Hippocampal formation (tissue), 2 donors: ENCODE measurements at regions not wholly inside any gene's neighbourhood (a gene's known extent, or its start where the extent isn't known, plus 50 kb on each side); places are given as distances from the start of the nearest gene placed in this dataset.

Experiments used
- DNase-seq, 2 donors: peaks; one replicate each; lab custom pipeline; 2025; lab: John Stamatoyannopoulos, UW

DNA sequence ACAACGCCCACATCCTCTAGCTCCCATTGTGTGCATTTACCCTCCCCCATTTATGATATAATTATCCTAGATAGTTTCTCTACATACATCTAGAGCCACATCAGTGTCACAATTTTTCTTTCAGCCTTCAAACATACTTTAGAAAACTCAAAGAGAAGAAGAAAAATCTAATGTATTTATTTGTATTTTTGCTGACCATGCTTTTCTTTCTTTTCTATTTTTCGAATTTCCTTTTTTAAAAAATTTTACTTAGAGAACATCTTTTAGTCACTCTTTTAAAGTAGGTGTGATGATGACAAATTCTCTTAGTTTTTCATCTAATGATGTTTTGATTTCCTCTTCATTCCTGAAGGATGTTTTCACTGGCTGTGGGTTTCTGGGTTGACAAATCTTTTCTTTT lies 117.0 kb upstream of the CHL1 start:
- no peak for DNase-seq

DNA sequence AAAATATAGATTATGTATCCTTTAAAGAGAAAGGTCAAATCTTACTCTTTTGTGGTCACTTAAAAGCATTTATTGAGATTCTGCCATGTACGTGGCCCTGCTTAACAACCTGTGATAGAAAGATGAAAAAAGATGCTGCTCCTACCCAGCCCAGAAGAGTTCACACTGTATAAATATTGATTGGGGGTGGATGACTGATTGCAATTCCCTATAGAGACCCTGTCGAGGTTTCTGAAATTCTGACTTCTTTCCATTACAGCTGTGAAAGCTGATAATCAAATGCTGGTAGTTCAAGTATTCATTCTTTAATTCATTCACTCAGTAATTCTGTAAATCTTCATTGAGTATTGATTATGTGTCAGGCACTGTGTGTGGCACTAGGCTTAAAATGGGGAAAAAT lies 114.1 kb upstream of the CHL1 start:
- no peak for DNase-seq

DNA sequence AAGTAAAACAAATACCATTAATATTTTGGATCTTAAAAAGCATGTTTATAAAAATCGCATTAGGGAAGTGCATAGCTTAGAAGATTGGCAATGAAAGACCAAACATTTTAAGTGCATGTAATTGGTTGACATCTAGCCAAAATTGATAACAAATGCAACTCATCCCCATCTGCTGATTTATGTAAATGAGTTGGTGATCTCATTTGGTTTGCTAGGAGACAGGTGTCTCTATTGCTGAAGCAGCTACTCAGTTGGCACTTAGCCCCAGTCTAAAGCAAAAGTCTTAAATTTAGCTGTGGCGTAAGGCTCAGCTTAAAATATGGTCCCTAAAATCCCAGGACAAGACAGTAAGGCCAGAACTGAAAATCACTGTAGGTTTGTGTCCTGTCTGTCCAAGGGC lies 113.5 kb upstream of the CHL1 start:
- peak in 1 of 2 donors; percentile 15 for DNase-seq

DNA sequence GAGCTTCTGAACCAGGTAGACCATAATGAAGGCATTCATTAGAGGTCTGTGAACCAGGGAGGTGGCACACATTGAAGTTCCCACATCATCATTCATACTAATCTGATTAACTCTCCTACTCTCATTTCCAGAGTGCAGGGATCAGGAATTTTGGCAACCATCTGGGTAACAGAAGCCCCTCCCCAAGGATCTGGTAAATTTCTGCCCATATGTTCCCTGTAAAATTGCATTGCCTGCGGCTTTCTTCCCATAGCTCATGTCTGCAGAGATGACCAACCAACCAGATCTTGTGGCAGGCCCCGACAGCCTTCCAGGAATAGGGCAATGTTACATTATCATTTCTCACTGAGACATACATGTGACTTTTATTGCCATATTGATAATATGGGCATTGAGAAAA lies 111.4 kb upstream of the CHL1 start:
- DNase-seq, result no peak

- no peak for DNase-seq
Measured at GRCh38 chr3:88267-88666, 108.3 kb upstream of the CHL1 start.

DNA sequence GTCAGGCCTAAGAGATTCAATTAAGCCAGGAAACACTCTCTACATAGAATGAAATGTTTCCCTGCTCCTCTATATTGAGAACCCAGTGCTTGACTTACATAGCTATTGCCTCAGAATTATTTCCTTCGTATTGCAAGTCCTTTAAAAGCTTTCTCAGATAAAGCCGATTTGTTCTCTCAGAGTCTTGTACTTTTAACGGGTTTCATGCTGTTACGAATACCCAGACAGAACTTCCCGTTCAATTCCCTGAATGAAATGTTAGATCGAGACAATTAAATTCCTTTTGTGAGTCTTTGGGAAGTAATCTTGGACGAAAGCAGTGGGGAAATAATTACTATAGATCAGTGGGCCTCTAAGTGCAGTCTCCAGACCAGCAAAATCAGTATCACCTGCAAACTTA lies 102.8 kb upstream of the CHL1 start:
- DNase-seq, result no peak

DNA sequence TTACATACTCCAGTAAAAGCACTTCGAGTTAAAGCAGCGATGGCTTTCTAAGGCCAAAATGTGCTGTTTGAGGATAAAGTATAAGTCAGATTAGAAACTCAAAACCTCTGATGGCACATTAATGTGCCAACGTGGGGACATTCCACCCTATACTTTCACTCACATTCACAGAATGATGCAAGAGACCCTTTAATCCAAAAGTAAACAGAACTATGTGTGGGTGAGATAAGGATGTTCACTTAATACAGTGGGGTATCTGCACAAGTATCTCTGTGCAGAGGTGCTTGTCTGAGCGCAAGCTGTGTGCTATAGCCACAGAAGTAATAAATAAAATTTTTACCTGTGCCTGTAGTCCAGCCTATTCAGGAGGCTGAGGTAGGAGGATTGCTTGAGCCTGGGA lies 100.3 kb upstream of the CHL1 start:
- DNase-seq, result no peak

DNA sequence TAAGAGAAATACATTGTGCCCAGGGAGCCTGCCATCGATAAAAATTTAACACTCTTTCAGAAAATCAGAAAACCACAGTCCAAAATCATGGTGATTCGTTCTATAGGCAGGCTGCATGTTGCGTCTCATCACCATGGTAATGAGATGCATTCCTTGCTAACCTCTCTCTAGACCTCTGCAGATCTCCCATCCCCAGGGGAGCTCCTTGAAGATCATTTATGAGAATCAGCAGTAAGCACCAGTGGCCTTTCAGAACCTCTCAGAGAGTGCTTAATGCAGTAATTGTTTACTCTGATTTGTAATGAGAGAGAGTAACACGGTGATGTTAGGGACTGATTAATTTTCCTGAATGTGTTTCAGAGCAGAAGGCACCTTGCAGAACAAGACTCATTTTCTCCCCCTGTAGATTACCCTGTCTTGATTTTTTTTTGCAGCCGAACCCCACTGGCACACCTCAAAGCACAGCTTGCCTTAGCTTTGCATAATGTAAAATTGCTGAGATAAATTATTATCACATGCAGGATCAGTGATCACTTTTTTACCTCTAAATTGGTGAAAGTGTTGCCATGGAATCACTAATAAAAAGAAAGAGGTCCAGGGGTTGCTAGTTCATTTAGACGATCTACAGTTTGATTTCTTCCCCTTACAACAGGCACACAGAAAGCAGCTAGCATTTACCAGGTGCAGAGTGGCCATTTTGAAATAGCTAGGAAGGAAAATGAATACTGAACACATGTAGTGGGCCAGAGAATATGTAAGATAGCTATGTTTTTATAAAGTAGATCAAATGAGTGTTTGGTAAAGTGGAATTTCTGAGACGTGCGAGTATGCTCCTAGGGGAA lies 98.9 kb upstream of the CHL1 start:
- DNase-seq, result no peak

DNA sequence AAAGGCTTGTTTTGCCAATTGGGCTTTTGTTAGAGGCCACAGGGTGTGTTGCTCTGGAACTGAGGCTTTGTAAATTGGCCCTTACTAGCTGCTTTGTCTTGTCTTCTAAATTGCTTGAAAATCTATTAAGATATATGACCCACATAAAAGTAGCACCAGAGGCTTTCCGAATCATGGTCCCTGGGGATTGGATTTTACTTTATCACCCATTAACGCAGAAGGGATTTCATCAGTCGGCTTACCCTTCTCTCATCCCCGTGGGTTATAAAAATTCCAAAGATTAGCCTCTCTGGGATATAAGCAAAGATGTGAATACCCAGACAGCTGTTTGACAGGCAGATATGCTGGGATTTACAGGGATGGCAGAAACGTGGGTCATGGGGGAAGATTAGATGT lies 98.3 kb upstream of the CHL1 start:
- DNase-seq, result no peak

- no peak for DNase-seq
Measured at GRCh38 chr3:99506-99905, 97.1 kb upstream of the CHL1 start.

GRCh38 chr3:102484-102883 lies 94.1 kb upstream of the CHL1 start:
- no peak for DNase-seq

GRCh38 chr3:103991-104390 lies 92.6 kb upstream of the CHL1 start:
- DNase-seq, result no peak

- DNase-seq, result no peak
Measured at GRCh38 chr3:105585-105984, 91.0 kb upstream of the CHL1 start.

GRCh38 chr3:106619-107018 lies 89.9 kb upstream of the CHL1 start:
- DNase-seq, result no peak

- no peak for DNase-seq
Measured at GRCh38 chr3:111143-112069, 85.2 kb upstream of the CHL1 start.

GRCh38 chr3:112773-113172 lies 83.8 kb upstream of the CHL1 start:
- no peak for DNase-seq

- no peak for DNase-seq
Measured at GRCh38 chr3:118666-119065, 77.9 kb upstream of the CHL1 start.

DNA sequence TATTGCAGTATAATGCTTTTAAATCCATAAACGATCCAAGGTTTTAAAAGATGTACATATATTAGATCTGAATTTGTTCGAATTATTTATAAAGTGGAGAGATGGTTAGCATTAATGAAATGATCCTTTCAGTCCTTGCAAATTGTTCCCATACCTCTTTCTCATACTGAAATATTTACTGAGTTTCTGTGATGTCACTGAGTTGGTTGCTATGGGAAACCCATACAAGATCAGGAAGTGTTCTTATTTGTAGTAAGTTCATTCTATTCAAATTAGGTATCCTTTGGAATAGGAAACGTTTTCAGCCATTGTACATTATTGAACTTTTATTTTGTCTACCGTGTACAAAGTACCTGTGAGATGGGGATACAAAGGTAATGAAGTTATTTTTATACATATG lies 73.2 kb upstream of the CHL1 start:
- DNase-seq, result no peak

GRCh38 chr3:124557-125179 lies 71.9 kb upstream of the CHL1 start:
- no peak for DNase-seq

DNA sequence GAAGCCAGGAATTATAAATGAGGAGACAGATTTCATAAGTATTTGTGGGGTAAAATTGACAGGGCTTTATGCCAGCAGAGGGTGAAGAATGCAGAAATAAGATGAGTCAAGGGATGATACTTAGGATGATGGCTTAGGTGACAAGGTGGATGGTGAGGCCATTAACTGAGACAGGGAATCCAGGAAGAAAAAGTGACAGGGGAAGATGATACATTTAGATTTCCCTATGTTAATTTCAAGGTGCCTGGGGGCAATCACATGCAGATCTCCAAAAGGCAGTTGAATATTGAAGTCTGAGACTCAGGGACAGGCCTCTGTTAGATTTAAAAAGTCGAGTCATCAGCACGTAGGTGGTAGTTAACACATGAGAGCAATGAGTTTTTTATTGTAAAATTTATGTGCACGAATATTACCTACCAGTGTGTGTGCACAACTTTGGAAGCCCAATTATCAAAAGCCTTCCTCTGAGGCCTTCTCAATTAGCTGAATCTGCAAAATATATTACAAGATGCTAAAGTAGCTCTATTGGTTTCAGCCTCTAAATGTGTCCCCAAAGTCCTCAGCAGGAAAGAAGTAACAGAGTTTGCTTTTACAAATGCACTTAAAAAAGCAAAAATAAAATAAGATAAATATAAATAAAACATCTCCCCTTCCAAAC lies 67.9 kb upstream of the CHL1 start:
- DNase-seq, result no peak

GRCh38 chr3:131151-131888 lies 65.2 kb upstream of the CHL1 start:
- DNase-seq, result no peak
